Testis (tissue), 2 donors: ENCODE measurements at regions not wholly inside any gene's neighbourhood (a gene's known extent, or its start where the extent isn't known, plus 50 kb on each side); places are given as distances from the start of the nearest gene placed in this dataset.
"Not testable (repeated sequence)": the region's sequence is repeated elsewhere in the genome, so short reads cannot be mapped to it uniquely, and the experiment has no call there.

Experiments used
- POLR2A ChIP-seq: fragments of 450-650 bp; IDR thresholded peaks from one replicate; pipeline ENCODE4 v1.6.1; 2017; ENCODE audit warnings: antibody characterized with exemption, mild to moderate bottlenecking, moderate library complexity
- TF ChIP-seq, protein P1 (sequence below), 3 experiments: fragments of 450-650 bp in 2 of 3; fragments of 200-600 bp in 1 of 3; sonication (generic) in 1 of 3; IDR thresholded peaks; one replicate each; pipeline ENCODE4 v1.5.1; 2016 to 2019; ENCODE audit warnings: antibody characterized with exemption in 3 of 3, mild to moderate bottlenecking in 2 of 3, moderate library complexity in 1 of 3

DNA sequence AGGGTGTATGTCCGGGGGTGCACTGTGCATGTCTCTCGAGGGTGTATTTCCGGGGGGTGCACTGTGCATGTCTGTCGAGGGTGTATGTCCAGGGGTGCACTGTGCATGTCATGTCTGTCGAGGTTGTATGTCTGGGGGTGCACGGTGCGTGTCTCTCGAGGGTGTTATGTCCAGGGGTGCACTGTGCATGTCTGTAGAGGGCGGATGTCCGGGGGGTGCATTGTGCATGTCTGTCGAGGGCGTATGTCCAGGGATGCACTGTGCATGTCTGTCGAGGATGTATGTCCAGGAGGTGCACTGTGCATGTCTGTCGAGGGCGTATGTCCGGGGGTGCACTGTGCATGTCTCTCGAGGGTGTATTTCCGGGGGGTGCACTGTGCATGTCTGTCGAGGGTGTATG, 249.8 kb upstream of the MYT1L start:
- TF ChIP-seq, protein P1, sequence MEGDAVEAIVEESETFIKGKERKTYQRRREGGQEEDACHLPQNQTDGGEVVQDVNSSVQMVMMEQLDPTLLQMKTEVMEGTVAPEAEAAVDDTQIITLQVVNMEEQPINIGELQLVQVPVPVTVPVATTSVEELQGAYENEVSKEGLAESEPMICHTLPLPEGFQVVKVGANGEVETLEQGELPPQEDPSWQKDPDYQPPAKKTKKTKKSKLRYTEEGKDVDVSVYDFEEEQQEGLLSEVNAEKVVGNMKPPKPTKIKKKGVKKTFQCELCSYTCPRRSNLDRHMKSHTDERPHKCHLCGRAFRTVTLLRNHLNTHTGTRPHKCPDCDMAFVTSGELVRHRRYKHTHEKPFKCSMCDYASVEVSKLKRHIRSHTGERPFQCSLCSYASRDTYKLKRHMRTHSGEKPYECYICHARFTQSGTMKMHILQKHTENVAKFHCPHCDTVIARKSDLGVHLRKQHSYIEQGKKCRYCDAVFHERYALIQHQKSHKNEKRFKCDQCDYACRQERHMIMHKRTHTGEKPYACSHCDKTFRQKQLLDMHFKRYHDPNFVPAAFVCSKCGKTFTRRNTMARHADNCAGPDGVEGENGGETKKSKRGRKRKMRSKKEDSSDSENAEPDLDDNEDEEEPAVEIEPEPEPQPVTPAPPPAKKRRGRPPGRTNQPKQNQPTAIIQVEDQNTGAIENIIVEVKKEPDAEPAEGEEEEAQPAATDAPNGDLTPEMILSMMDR (IDR thresholded peaks at IDR 0.05), result not testable (repeated sequence)
- TF ChIP-seq POLR2A, result not testable (repeated sequence)
